Esophagus squamous epithelium (tissue), 4 donors: ENCODE measurements at regions not wholly inside any gene's neighbourhood (a gene's known extent, or its start where the extent isn't known, plus 50 kb on each side); places are given as distances from the start of the nearest gene placed in this dataset.

Experiments
- POLR2A ChIP-seq, 4 donors: fragments of 450-650 bp; IDR thresholded peaks; one replicate each; pipeline ENCODE4 v1.6.1; 2017; ENCODE audit warnings: antibody characterized with exemption in 4 of 4, mild to moderate bottlenecking in 4 of 4, moderate library complexity in 3 of 4
- TF ChIP-seq, protein P1 (sequence below), 6 experiments: fragments of 450-650 bp in 4 of 6; fragments of 200-600 bp in 2 of 6; sonication (generic) in 2 of 6; IDR thresholded peaks; one replicate each; pipeline ENCODE4 v1.5.1; 2016 to 2019; ENCODE audit warnings: antibody characterized with exemption in 6 of 6, mild to moderate bottlenecking in 4 of 6, moderate library complexity in 4 of 6

DNA sequence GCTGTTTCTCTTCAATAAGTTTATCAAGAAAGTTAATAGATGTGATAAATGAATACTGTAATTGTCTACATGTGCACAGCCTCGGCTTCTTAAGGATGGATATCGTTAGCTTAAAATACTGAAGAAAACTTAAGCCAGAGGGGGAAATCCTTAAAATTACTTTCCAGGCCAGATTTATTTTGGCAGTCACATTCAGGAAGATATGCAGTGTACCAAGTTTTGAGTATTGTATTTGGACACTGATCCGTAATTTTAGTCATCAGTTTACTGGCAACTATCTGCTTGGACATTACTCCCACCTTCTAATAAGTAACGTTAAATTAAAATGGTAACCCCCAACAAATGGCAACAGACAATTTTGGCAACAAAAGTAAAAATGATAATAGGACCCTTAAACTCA, 770.0 kb upstream of the ZEB2 start:
- TF ChIP-seq, protein P1, sequence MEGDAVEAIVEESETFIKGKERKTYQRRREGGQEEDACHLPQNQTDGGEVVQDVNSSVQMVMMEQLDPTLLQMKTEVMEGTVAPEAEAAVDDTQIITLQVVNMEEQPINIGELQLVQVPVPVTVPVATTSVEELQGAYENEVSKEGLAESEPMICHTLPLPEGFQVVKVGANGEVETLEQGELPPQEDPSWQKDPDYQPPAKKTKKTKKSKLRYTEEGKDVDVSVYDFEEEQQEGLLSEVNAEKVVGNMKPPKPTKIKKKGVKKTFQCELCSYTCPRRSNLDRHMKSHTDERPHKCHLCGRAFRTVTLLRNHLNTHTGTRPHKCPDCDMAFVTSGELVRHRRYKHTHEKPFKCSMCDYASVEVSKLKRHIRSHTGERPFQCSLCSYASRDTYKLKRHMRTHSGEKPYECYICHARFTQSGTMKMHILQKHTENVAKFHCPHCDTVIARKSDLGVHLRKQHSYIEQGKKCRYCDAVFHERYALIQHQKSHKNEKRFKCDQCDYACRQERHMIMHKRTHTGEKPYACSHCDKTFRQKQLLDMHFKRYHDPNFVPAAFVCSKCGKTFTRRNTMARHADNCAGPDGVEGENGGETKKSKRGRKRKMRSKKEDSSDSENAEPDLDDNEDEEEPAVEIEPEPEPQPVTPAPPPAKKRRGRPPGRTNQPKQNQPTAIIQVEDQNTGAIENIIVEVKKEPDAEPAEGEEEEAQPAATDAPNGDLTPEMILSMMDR (IDR thresholded peaks at IDR 0.05): no peak
- TF ChIP-seq POLR2A (IDR thresholded peaks at IDR 0.05): no peak
